Loucy (cell line): ENCODE measurements at regions not wholly inside any gene's neighbourhood (a gene's known extent, or its start where the extent isn't known, plus 50 kb on each side); places are given as distances from the start of the nearest gene placed in this dataset.

Experiments used
- EZH2phosphoT487 ChIP-seq: fragments of 200-600 bp; IDR thresholded peaks from 2 replicates; pipeline ENCODE4 v1.6.1; 2018; ENCODE audit warnings: antibody characterized with exemption, mild to moderate bottlenecking, moderate library complexity, borderline replicate concordance
- TF ChIP-seq, protein P1 (sequence below): fragments of 200-600 bp; sonication (generic); conservative IDR thresholded peaks from 2 replicates; pipeline ENCODE4 v1.5.1; 2014; ENCODE audit warnings: mild to moderate bottlenecking, antibody characterized with exemption, low read length

- TF ChIP-seq, protein P1, sequence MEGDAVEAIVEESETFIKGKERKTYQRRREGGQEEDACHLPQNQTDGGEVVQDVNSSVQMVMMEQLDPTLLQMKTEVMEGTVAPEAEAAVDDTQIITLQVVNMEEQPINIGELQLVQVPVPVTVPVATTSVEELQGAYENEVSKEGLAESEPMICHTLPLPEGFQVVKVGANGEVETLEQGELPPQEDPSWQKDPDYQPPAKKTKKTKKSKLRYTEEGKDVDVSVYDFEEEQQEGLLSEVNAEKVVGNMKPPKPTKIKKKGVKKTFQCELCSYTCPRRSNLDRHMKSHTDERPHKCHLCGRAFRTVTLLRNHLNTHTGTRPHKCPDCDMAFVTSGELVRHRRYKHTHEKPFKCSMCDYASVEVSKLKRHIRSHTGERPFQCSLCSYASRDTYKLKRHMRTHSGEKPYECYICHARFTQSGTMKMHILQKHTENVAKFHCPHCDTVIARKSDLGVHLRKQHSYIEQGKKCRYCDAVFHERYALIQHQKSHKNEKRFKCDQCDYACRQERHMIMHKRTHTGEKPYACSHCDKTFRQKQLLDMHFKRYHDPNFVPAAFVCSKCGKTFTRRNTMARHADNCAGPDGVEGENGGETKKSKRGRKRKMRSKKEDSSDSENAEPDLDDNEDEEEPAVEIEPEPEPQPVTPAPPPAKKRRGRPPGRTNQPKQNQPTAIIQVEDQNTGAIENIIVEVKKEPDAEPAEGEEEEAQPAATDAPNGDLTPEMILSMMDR = no peak
- TF ChIP-seq EZH2phosphoT487 = no peak
These were observed 64.4 kb upstream of the TIAM1 start for GRCh38 chr21:31408301-31409088.
